Activated T-cell treated with anti-CD3 and anti-CD28 coated beads, Interleukin-2, amount 50 U/mL, for 48 hours (primary cell): ENCODE measurements at regions not wholly inside any gene's neighbourhood (a gene's known extent, or its start where the extent isn't known, plus 50 kb on each side); places are given as distances from the start of the nearest gene placed in this dataset.

Experiments used
- DNase-seq, 2 experiments: peaks; one replicate each; pipeline ENCODE4 v3.0.0-alpha.2; 2020

DNA sequence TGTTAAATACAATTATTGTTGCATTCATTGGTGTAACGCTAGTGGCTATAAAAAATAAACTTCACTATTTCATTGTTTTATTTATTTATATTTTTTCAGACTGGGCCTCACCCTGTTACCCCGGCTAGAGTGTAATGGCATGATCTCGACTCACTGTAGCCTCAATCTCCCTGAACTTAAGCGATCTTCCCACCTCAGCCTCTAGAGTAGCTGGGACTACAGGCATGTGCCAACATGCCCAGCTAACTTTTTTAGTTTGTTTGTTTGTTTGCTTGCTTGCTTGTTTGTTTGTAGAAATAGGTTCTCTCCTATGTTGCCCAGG is 387.4 kb upstream of the PTBP2 start:
- DNase-seq, result no peak

DNA sequence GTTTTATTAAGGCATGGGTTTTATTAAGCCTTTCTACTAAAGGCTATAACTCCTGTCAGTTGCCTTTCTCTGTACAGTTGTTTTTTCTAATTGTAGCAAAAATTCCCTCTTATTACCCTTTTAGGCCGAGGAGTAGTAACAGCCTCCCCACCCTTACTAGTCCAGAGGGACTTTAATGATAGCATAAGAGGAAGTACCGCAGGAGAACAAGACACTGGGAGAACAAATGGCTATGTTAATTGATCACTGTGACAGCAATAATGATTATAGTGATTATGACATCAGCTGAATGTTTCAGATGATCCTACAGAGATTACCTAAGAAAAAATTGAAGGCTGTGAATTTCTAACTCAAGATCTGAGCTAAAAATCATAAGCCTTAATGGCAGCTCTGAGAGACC is 383.0 kb upstream of the PTBP2 start:
- DNase-seq, result no peak

DNA sequence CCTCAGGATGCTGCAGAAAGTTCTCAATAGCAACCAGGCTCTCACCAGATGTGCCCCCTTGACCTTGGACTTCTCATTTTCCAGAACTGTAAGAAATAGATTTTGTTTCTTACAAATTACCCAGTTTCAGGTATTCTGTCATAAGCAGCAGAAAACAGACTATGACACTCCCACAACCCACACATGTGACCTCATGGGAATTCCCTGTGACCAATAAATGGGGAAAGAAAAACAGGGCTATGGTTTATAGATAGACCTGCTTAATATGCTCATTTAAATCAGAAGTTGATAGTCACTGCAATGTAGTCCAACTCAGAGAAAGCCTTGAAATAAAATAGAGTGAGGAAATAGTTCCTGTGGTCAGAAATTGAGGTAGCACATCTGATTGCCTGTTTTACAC is 380.9 kb upstream of the PTBP2 start:
- DNase-seq, result no peak

DNA sequence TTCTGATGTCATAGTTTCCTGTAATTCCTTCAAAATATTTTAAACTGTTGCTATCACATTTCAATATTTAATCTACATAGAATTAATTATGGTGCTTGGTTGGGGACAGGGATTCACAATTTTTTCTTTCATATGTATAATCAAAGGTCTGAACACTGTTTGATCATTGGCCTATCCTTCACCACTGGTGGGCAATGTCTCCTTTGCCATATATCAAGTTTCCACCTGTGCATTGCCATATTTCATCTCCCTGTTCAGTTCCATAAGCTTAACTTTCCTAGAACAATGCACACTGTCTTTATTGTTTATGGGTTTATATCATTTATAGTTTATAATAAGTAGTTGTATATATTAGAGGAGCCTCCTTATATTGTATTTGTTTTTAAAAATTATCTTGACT is 374.9 kb upstream of the PTBP2 start:
- no peak for DNase-seq

DNA sequence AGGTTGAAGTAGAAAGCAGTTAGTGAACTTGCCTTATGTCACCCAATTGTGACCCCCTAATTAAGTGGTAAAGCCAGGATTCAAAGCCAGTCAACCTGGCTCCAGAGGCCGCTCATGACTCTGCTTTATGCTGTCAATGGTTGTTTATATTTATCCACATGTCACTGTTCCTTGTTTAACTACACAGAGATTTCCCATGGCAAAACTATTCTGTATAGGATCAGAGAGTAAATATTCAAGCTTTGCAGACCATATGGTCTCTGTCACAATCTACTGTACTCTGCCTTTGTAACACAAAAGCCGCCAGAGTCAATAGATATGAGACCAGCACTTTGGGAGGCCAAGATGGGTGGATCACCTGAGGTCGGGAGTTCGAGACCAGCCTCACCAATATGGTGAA is 371.7 kb upstream of the PTBP2 start:
- no peak for DNase-seq

DNA sequence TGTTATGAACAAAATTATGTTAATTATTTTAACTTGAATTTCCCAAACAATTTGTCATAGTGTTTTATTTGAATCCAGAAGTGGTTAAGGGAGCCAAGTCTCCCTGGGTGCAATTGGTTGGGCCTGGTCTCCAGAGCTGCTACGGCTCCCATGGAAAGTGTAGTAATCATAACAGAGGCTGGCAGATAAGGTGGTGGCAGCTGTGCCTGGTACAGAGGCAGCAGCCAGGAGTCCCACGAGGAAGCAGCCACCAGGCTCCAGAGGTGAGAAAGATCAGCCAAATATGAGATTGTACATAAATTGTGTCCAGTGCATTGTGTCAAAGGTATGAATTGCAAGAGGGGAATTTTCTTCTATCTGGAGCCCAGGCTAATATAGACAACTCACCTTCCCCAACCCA is 368.9 kb upstream of the PTBP2 start:
- no peak for DNase-seq

DNA sequence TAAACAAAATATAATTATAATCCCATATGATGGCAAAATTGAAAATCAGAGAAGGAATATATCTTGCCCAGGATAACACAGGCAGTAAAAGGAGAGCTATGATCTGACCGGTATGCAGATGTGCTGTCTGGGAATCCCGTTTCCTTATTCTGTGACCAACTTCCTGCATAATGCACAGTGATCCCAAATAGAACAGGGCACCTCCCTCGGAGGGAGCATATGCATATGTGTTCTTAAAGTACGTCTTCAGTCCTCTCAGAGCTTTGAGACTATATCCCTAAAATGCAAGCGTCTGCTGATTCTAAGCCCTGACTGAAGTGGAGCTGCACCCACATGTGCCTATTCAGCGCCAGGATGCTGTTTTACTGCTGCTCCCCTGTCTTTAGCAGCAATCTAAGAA is 366.1 kb upstream of the PTBP2 start:
- no peak for DNase-seq

DNA sequence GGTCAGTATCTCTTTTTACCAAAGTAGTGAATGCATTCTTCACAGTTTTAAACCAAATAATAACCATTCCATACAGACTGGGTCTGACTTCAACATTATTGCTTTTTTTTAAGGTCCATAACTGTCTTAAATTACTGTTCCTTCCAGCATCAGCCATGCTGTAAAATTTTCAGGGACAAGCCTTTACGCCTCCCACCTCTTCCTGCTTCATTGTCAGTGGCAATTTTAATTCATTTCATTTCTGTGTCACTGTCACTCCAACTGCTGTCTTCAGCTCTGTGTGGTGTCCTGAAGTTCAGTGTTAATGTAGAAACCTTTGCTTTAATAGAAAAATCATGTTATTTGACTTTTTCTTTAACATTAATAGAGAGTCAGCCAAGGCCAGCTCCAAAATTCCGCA is 365.6 kb upstream of the PTBP2 start:
- DNase-seq, result no peak

DNA sequence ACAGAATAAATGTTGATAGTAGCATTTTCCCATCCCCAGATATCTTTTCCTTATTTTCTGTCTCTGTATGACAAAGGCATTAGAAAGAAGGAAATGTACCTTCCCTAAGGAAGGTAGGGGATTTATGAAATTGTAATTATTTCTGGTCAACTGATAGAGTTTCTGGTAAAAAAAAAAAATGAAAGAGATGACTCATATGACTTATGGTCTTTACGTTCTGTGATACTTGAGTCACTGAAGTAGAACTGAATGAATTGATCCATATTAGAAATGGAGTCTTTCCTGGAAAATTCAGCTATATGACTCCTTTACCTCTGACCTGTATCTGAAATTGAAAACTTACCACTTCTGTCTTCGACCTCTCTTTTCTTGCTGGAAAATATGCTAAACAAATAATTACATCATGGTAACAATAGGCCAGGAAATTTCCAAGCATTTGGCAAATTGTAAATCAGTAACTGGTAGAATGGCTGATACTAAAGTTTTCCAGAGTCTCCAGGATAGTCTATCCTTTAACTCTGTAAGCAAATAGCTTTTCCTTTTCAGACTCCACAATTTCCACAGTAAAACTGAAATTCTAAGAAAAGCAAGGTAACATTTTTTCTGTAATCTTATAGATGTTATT is 364.3 kb upstream of the PTBP2 start:
- no peak for DNase-seq

DNA sequence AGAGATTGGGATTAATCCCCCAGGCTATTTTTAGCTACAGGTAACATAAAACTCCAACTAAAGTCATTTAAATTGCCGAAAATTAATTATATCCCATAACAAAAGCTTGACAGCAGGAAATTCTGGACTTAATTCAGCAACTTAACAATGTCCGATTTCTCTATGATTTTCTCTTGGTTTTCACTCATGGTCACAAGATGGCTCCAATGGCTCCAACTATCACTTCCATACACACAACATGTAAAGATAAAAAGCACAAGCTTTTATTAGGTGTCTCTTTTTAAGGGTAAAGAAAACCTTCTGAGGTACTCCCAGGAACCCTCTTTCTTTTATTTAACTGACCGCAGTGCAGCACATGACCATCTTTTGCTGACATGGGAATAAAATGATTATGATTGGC is 363.5 kb upstream of the PTBP2 start:
- no peak for DNase-seq

DNA sequence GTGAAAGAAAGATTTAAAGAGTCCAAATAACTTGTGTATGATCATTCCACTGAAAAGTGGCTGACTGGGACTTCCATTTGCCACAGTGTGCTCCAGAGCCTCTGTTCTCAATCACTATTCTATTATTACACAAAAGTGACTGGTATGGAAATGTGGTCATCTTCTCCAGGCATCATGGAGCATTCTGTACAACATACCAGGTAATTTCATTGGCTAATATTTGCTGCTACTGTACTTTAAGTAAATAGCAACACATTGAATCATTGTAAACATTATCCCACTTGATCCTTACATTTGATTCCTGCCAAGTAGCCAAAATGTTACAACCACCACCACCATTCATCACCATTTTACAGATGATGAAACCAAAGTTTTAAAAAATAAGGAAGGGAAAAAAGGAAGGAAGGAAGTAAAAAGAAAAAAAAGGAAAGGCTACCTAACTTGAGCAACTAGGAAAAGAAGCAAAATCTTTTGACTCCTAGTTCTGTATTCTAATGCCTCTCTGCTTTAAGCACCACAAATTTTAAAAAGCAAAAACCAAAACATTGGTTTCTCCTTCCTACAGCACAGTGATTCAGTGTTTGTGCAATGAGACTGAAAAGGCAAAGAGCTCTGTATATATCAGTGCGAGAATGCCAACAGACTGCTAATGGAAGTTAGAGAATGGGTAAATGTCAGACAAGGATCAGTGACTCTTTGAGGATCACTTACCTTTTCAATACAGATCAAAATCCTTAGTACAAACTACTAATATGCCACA is 361.4 kb upstream of the PTBP2 start:
- DNase-seq, result no peak

DNA sequence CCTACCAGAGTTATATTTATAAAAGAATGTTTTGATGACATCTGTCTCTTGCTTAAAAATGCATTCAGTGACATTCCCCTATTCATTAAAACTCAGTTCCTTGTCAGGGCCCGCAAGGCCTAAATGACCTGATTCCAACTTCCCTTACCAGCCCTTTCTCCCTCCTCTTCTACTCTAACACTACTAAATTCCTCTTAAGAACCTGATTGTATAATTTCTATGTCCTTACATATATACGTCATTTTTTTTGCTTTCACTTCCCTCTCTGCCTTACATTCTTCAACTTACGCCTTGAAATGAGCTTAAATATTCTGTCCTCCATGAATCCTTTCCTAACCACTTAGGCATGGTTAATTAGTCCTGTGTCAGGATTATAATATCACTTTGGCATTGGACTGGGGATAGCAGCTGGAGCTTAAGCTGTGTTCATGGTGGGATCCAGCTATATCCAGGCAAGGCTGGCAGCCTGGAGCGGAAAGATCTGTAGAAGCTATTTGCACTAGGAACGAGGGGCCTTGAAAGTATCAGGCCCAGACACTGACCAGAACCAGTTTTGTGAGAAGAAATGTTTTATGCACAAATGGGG is 360.2 kb upstream of the PTBP2 start:
- DNase-seq, result no peak

DNA sequence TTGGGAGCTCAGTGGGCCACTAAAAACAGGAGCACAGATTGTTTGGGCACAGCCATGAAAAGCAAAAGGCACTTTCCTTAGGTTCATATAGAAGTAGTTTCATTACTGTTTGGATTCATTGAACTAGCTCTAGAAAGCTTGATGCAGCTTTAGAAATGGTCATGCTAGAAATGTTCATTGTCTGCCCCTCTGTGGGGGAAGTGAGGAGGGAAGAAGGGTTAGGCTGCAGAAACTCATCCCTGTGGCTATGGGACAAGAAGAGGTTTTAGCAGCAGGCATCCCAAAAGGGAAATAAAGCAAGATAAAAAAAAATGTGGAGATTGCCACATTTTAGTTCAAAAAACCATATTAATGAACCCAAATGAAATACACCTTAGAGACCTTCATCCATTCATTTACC is 359.6 kb upstream of the PTBP2 start:
- no peak for DNase-seq

DNA sequence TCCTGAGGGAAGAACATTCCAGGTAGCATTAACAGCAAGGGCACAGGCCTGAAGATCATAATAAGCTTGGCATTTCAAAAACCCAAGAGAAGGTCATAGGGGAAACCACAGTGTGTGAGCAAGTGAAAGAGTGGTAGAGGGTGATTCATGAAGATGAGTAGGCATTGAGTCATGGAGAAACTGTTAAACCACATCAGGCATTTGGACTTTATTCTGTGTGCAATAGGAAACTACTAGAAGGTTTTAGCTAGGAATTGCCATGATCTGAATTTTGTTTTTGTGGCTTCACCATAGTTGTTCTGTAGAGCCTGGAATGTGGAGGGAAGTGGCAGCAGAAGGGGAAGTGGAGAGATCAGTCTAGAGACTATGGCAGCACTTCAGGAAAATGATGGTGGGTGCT is 359.0 kb upstream of the PTBP2 start:
- DNase-seq, result peak in 1 of 2 experiments; percentile 14

DNA sequence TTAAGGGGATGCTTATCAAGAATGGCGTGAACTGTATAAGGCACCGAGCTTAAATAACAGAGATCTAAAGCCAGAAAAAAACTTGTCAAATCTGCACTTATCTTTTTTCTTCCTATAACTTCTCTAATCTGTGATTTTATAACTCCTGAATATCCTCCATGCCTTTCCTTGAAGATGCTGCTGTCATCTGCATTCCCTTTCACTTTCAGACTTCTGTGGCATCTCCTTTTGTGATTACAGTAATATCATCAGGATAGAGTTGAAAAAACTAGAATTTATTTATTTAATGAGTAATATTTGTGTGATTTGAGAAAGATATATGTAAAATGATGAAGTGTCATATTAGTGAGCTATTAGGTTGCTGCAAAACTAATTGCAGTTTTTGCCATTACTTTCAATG is 357.8 kb upstream of the PTBP2 start:
- DNase-seq, result no peak

DNA sequence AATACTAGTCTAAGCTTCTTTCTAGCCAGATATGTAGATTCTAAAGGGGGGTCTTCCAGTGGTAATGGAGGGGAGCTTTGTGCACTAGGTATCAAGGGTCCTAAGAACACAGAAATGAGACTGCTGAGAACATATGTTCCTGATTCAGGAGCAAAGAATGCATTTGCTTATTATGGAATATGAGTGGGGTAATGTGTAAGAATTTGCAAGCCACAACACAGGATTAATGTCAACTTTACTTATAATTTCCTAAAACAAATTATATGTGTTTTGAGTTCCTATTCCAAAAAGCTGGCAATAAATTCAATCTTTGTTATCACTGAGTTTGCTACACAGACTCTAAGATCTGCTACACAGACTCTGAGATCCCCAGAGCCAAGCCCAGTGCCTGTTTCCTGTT is 357.0 kb upstream of the PTBP2 start:
- DNase-seq, result no peak

DNA sequence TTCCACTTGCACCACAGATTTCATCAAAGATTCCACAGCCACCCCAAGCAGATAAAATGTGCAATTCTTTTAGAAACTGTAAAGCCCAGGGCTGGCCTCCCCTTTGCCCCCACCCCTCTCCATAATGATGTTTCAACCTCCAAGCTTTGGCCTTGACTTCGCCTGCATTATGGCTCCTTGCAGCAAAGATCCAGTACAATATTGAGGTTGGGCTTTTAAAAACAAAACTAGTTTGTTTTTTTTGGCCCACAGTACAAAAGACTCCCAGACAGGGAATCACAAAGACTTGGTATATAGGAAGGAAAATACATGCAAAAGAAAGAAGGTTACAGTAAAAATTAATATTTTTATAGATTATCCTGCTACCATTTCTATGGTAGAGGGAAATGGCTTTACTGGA is 356.5 kb upstream of the PTBP2 start:
- DNase-seq, result no peak

DNA sequence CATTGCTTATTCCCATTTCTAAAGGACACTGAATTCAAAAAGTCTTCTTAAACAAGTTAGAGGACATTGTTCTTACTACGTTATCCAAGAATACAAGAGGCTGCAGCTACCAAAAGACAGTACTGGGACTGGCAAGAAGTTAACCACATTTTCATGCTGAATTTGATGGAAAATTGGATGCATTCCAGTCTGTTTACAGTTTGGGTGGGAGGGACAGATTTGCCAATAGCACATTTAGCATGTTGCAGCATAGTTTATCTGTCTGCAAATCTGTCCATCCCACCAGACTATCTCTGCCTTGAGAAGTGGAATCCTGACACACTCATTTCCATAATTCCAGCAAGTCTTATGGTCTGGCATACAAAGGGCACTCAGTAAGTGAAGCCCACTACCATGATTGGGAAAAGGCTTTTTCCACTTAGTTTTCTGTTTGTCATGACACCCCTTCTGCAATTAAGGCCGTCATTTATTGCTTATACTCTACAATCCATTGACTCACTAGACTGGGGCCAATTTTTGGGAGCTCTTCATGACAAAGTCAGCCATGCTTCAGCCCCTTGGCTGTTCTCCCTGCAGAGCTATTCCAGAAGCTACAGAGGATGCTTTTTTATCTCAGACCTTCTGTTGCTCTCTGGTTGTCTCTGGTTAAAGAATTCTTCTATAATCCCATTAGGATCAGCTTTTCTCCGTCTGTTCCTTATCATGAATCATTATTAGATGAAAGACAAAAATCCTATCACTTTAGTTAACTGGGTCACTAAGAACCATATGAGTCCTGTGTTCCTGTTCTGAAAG is 355.8 kb upstream of the PTBP2 start:
- DNase-seq, result no peak

DNA sequence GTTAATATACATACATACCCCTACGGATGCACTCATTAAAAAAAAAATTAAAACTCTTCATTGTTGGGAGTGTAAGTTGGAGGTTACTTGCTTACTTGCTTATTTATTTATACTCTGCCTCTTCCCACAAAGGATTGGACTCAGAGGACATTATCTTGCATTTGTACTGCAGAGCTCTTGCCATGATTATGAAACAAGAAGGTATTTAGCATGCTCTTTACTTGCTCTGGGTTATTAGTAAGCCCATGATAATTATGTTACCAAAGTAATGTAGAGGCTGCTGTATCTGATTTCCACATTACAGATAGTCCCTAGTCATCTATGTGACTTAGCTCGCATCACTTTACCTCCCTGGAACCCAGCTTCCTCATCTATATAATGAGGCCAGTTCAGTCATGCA is 355.1 kb upstream of the PTBP2 start:
- no peak for DNase-seq

DNA sequence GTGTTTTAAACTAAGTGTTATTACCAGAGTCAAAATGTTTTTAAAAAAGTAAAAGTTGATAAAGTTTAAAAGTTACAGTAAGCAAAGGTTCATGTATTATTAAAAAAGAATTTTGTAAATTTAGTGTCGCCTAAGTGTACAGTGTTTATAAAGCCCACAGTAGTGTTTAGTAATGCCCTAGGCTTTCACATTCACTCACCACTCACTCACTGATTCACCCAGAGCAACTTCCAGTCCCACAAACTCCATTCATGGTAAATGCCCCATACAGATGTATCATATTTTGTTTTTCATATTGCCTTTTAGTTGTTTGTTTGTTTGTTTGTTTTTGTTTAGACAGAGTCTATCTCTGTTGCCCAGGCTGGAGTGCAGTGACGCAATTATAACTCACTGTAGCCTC is 353.8 kb upstream of the PTBP2 start:
- no peak for DNase-seq

DNA sequence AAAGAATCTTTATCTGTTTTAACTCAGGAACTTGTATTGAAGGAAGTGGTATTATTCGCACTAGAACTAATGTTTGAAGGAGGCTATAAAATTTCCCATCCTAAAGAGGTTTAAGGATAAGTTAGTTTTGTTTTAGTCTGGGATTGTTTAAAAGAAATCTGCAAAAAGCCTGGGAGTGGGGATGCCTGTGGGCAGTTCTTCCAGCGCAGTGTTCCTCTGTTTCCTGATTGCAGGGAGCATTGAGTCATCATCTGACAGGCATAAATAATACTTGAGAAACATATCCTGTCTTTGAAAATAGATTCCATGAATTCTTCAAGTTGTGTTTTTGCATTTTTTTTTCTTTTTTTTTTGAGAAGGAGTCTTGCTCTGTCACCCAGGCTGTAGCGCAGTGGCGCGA is 350.8 kb upstream of the PTBP2 start:
- DNase-seq, result no peak

DNA sequence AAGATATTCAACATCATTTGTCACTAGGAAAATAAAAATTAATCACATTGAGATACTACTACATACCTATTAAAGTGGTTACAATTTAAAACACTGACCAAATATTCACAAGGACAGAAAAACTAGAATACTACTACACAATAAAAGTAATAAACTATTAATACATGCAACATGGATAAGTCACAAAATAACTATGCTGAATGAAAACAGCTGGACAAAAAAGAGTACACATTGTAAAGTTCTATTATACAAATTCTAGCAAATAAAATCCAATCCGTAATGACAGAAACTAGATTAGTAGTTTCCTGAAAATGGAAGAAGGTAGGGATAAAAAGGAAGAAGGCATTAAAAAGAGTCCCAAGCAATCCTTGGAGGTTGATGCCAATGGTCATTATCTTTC is 348.7 kb upstream of the PTBP2 start:
- DNase-seq, result no peak

DNA sequence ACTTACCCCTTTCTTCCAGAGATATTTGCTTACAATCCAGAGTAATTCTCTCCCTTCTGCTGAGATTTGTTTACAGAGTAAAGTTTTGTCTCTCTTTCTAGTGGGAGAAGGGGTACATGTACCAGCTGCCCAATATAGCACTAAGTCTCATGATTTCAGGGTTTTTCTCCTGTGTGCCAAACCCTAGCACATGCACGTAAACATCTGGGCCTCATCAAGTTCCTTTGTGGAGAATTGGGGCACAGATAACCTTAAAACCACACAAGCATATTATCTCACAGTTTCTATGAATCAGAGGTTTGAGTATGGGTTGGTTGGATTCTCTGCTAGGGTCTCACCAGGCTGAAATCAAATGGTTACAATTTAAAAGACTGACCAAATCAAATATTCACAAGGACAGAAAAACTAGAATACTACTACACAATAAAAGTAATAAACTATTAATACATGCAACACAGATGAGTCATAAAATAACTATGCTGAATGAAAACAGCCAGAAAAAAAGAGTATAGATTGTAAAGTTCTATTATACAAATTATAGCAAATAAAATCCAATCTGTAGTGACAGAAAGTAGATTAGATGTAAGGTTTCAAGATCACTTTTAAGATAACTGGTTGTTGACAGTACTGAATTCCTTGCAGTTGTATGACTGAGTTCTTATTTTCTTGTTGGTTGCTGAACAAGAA is 347.4 kb upstream of the PTBP2 start:
- DNase-seq, result no peak
